ENCODE measurements at regions not wholly inside any gene's neighbourhood (a gene's known extent, or its start where the extent isn't known, plus 50 kb on each side); places are given as distances from the start of the nearest gene placed in this dataset.

DNA sequence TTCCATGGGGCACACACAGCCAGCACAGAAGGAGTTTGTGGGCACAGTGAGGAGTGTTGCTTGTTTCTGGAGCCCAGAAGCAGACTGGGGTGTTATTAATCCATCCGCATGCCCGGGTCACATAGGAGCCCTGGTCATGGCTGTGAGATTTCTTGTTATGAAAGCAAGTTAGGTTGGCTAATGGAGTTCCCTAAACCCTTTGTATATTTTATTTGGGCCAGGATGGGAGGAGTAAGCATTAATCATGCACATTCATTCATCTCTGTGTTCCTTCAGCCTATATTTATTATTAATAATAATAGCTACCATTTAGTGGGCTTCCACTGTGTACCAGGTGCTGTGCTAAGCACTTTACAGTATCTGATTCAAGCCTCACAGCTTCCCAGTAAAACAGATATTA, 200.6 kb upstream of the CDH5 start:
- H3K36me3 ChIP-seq, result no peaks in the 10 kb centered on the region
- H3K27ac ChIP-seq, result no peak overlapping the region
- H3K4me1 ChIP-seq, result no peaks in the 10 kb centered on the region
- no peaks in the 10 kb centered on the region for H3K9me3 ChIP-seq
- intact Hi-C loops (cut with DNase I), result no loop called here
- TF ChIP-seq, protein P1, sequence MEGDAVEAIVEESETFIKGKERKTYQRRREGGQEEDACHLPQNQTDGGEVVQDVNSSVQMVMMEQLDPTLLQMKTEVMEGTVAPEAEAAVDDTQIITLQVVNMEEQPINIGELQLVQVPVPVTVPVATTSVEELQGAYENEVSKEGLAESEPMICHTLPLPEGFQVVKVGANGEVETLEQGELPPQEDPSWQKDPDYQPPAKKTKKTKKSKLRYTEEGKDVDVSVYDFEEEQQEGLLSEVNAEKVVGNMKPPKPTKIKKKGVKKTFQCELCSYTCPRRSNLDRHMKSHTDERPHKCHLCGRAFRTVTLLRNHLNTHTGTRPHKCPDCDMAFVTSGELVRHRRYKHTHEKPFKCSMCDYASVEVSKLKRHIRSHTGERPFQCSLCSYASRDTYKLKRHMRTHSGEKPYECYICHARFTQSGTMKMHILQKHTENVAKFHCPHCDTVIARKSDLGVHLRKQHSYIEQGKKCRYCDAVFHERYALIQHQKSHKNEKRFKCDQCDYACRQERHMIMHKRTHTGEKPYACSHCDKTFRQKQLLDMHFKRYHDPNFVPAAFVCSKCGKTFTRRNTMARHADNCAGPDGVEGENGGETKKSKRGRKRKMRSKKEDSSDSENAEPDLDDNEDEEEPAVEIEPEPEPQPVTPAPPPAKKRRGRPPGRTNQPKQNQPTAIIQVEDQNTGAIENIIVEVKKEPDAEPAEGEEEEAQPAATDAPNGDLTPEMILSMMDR (IDR thresholded peaks at IDR 0.05), result no peak
- TF ChIP-seq POLR2A (IDR thresholded peaks at IDR 0.05), result no peak
- H3K27me3 ChIP-seq, result no peaks in the 10 kb centered on the region
- no peak for DNase-seq
- 75 to 89% methylated on average over 2 of the region's 2 CpGs for WGBS, 2 donors
- no peak overlapping the region for H3K4me3 ChIP-seq (replicated peaks in 1 of 3)

- no peak overlapping the region for H3K27ac ChIP-seq
Measured at GRCh38 chr16:66164581-66165247, 201.8 kb upstream of the CDH5 start.

DNA sequence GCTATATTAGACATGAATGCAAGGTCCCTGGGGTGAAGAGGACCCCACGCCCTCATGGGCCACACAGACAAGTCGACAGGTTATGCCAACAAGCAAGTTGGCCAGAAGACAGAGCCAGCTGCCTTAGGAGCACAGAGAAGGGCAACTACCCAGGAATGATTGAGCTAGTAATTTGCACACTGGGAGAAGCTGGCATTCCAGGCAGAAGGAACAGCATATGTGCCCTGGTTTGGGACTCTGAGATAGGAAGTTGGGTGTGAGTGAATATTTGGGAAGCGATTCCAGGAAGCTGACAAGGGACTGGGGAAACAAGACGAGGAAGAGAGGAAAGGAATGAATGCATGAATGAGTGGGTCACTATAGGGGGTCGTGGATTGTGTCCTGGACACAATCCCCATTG, 203.7 kb upstream of the CDH5 start:
- H3K4me3 ChIP-seq (replicated peaks in 1 of 3), result no peak overlapping the region
- no peaks in the 10 kb centered on the region for H3K27me3 ChIP-seq
- no peak overlapping the region for H3K27ac ChIP-seq
- DNase-seq, result no peak
- no peak for TF ChIP-seq POLR2A (IDR thresholded peaks at IDR 0.05)
- TF ChIP-seq, protein P1 (IDR thresholded peaks at IDR 0.05), result no peak
- WGBS, 2 donors, result 67 to 71% methylated on average over 5 of the region's 5 CpGs
- H3K4me1 ChIP-seq, result no peaks in the 10 kb centered on the region
- no peaks in the 10 kb centered on the region for H3K36me3 ChIP-seq
- intact Hi-C loops (cut with DNase I), result no loop called here
- H3K9me3 ChIP-seq, result no peaks in the 10 kb centered on the region

More at GRCh38 chr16:66164581-66165247, 201.8 kb upstream of the CDH5 start:
- intact Hi-C loops (cut with DNase I), result no loop called here
- TF ChIP-seq, protein P1 (IDR thresholded peaks at IDR 0.05), result no peak
- no peak for TF ChIP-seq POLR2A (IDR thresholded peaks at IDR 0.05)
- H3K27me3 ChIP-seq, result no peaks in the 10 kb centered on the region
- 60 to 74% methylated on average over 7 of the region's 7 CpGs for whole genome bisulfite sequencing, 2 donors
- no peak overlapping the region for H3K4me3 ChIP-seq (replicated peaks in 1 of 3)
- H3K4me1 ChIP-seq, result no peaks in the 10 kb centered on the region
- H3K9me3 ChIP-seq, result no peaks in the 10 kb centered on the region
- H3K36me3 ChIP-seq, result no peaks in the 10 kb centered on the region
- no peak for DNase-seq

DNA sequence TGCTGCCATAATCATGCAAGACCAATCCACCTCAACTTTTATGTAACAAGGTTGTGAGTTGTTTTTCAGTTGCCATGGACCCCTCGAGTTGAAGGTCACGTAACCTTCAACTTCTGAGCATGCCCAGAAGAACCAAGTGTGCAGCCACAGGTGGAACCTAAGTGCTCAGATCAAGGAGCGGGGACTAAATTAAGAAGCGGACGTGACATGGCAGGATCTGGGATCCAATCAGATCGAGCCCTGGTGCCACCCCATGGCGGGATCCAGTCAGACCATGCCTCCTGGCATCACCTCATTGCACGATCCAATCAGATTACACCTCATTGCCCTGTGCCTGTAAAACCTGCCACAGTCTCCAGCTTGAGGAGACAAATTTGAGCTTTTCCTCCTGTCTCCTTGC, 204.5 kb upstream of the CDH5 start:
- no peak overlapping the region for H3K27ac ChIP-seq
- TF ChIP-seq, protein P1 (IDR thresholded peaks at IDR 0.05), result no peak
- TF ChIP-seq POLR2A (IDR thresholded peaks at IDR 0.05), result no peak
- no peak for DNase-seq
- 92 to 96% methylated on average over 8 of the region's 8 CpGs for WGBS, 2 donors
- intact Hi-C loops (cut with DNase I), result no loop called here
- no peaks in the 10 kb centered on the region for H3K4me1 ChIP-seq
- H3K9me3 ChIP-seq, result no peaks in the 10 kb centered on the region
- no peaks in the 10 kb centered on the region for H3K27me3 ChIP-seq
- no peak overlapping the region for H3K4me3 ChIP-seq (replicated peaks in 1 of 3)
- no peaks in the 10 kb centered on the region for H3K36me3 ChIP-seq

GRCh38 chr16:66161269-66161668, 205.2 kb upstream of the CDH5 start:
- Histone ChIP-seq H3K4me1 (no peaks in the 10 kb centered on the region), H3K27ac (no peak overlapping the region), H3K4me3 (replicated peaks in 1 of 3) (no peak overlapping the region), H3K9me3 (no peaks in the 10 kb centered on the region), H3K36me3 (no peaks in the 10 kb centered on the region), H3K27me3 (no peaks in the 10 kb centered on the region)
- TF ChIP-seq POLR2A (IDR thresholded peaks at IDR 0.05), result no peak
- TF ChIP-seq, protein P1 (IDR thresholded peaks at IDR 0.05), result no peak
- DNase-seq, result no peak
- intact Hi-C loops (cut with DNase I), result no loop called here
- WGBS, 2 donors, result 69 to 93% methylated on average over 3 of the region's 3 CpGs
